ENCODE measurements at regions not wholly inside any gene's neighbourhood (a gene's known extent, or its start where the extent isn't known, plus 50 kb on each side); places are given as distances from the start of the nearest gene placed in this dataset.

DNA sequence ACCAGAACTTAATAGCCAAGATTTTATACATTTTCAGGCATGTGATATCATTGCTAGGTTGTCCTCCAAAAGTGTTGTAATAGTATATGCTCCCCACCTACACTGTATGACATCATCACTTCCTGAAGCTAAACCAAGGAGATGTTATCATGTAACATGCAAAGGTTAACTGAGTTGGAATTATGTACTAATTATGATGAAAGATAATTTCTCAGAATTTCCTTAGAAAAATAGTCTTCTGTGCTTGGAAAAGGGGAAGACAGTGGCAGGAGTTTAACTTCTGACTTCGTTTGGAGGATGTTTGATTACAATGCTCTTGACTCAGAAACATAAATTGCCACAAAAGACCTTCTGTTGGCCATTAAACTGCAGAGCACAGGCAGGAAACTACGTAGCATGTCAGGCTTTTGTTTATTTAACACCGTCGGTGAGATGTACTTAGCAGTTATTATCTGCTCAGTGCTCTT lies 83.6 kb upstream of the GUCY1A1 start:
- Mint-ChIP-seq H3K36me3 (no peaks in the 10 kb centered on the region), H3K27me3 (ENCODE audit: insufficient read depth, low read depth) (no peaks in the 10 kb centered on the region), H3K4me3 (no peak overlapping the region), H3K27ac (no peak overlapping the region), H3K4me1 (no peaks in the 10 kb centered on the region), H3K9me3 (no peaks in the 10 kb centered on the region)
- Histone ChIP-seq H3K27me3 (no peaks in the 10 kb centered on the region), H3K4me2 (no peak overlapping the region), H3K4me1 (no peaks in the 10 kb centered on the region), H4K20me1 (ENCODE audit: low read depth) (no peaks in the 10 kb centered on the region), H2AFZ (replicated peaks) (no peak overlapping the region), H3K9ac (no peak overlapping the region), H3F3A (ENCODE audit: low read depth) (no peaks in the 10 kb centered on the region), H3K36me3 (no peaks in the 10 kb centered on the region), H3K9me3 (ENCODE audit: low read depth) (no peaks in the 10 kb centered on the region), H3K79me2 (ENCODE audit: low read depth) (no peaks in the 10 kb centered on the region), H3K4me3 (no peak overlapping the region), H3K27ac (no peak overlapping the region)
- DNase-seq (ENCODE audit: low spot score) = no peak
- TF ChIP-seq, protein P1, sequence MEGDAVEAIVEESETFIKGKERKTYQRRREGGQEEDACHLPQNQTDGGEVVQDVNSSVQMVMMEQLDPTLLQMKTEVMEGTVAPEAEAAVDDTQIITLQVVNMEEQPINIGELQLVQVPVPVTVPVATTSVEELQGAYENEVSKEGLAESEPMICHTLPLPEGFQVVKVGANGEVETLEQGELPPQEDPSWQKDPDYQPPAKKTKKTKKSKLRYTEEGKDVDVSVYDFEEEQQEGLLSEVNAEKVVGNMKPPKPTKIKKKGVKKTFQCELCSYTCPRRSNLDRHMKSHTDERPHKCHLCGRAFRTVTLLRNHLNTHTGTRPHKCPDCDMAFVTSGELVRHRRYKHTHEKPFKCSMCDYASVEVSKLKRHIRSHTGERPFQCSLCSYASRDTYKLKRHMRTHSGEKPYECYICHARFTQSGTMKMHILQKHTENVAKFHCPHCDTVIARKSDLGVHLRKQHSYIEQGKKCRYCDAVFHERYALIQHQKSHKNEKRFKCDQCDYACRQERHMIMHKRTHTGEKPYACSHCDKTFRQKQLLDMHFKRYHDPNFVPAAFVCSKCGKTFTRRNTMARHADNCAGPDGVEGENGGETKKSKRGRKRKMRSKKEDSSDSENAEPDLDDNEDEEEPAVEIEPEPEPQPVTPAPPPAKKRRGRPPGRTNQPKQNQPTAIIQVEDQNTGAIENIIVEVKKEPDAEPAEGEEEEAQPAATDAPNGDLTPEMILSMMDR (IDR thresholded peaks at IDR 0.05) = no peak
- TF ChIP-seq EZH2phosphoT487 (IDR thresholded peaks at IDR 0.05) = no peak
- no peak for TF ChIP-seq EZH2 (IDR thresholded peaks at IDR 0.05)

DNA sequence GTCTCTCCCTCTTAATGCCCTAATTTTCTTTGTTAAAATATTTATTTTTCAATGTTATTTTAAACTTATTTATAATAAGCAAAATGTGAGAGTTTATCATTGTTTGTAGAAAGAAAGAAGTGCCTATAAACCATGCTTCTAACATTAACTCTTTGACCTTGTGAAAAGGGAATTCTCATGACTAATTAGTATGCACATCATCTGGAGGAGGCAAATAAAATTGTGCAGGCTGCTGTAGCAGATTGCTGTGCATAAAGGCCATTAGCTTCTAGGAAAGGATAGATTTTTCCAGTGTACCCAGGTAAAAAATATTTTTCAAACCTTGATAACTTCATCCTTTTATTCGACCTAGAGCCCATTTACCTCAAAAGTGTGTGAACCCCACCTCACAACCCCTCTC lies 84.6 kb upstream of the GUCY1A1 start:
- H3K9me3 Mint-ChIP-seq = no peaks in the 10 kb centered on the region

DNA sequence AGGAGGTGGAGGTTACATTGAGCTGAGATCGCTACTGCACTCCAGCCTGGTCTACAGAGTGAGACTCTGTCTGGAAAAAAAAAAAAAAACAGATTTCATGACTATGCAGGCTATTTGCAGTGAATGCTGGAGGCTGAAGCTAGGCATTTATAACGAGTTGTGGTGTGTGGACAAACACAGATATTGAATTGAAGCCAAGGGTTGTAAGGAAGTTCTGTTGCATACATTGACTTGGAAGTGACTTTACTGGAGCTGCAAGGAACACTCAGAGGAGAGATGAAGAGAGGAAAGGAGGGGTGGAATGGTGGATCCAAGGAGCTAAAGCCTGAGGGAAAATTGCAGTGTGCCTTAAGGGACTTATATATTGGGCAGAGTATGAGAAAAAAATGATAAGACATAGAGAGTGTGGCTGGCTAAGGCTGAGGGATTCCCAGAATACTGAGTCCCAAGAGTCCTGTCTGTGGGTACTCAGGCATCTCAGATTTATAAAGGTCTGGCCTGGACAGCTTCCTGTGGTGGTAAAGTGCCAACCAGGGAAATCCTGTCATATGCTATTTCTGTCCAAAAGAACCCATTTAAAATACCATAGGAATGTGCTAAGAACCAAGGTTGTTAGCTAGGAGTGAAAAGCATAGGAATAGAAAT lies 87.8 kb upstream of the GUCY1A1 start:
- no peaks in the 10 kb centered on the region for H3K4me1 ChIP-seq
- no peak overlapping the region for H2AFZ ChIP-seq (replicated peaks)
- Mint-ChIP-seq H3K27me3 (ENCODE audit: insufficient read depth, low read depth) (no peaks in the 10 kb centered on the region), H3K36me3 (no peaks in the 10 kb centered on the region), H3K9me3 (no peaks in the 10 kb centered on the region), H3K27ac (no peak overlapping the region), H3K4me3 (no peak overlapping the region), H3K4me1 (no peaks in the 10 kb centered on the region)
- H4K20me1 ChIP-seq (ENCODE audit: low read depth) = no peaks in the 10 kb centered on the region
- TF ChIP-seq, protein P1 (IDR thresholded peaks at IDR 0.05) = no peak
- TF ChIP-seq EZH2 (IDR thresholded peaks at IDR 0.05) (no peak), EZH2phosphoT487 (IDR thresholded peaks at IDR 0.05) (no peak)
- no peak overlapping the region for H3K4me3 ChIP-seq
- no peak overlapping the region for H3K9ac ChIP-seq
- H3K27me3 ChIP-seq = no peaks in the 10 kb centered on the region
- H3K4me2 ChIP-seq = no peak overlapping the region
- no peak for DNase-seq (ENCODE audit: low spot score)
- H3K27ac ChIP-seq = no peak overlapping the region
- H3F3A ChIP-seq (ENCODE audit: low read depth) = no peaks in the 10 kb centered on the region
- no peaks in the 10 kb centered on the region for H3K36me3 ChIP-seq
- H3K79me2 ChIP-seq (ENCODE audit: low read depth) = no peaks in the 10 kb centered on the region
- no peaks in the 10 kb centered on the region for H3K9me3 ChIP-seq (ENCODE audit: low read depth)

More for the DNA sequence above, 84.6 kb upstream of the GUCY1A1 start:
- no peaks in the 10 kb centered on the region for H3K4me1 Mint-ChIP-seq
- H3K27ac ChIP-seq = no peak overlapping the region
- H3K9me3 ChIP-seq (ENCODE audit: low read depth) = no peaks in the 10 kb centered on the region
- no peaks in the 10 kb centered on the region for H3F3A ChIP-seq (ENCODE audit: low read depth)
- no peak overlapping the region for H3K4me3 ChIP-seq
- no peaks in the 10 kb centered on the region for H4K20me1 ChIP-seq (ENCODE audit: low read depth)
- no peak overlapping the region for H3K4me3 Mint-ChIP-seq
- H3K27me3 Mint-ChIP-seq (ENCODE audit: insufficient read depth, low read depth) = no peaks in the 10 kb centered on the region
- no peak overlapping the region for H3K4me2 ChIP-seq
- no peak for DNase-seq (ENCODE audit: low spot score)
- no peak overlapping the region for H3K27ac Mint-ChIP-seq
- H3K4me1 ChIP-seq = no peaks in the 10 kb centered on the region
- H3K36me3 ChIP-seq = no peaks in the 10 kb centered on the region
- no peak overlapping the region for H2AFZ ChIP-seq (replicated peaks)
- TF ChIP-seq EZH2 (IDR thresholded peaks at IDR 0.05) (no peak), EZH2phosphoT487 (IDR thresholded peaks at IDR 0.05) (no peak)
- TF ChIP-seq, protein P1 (IDR thresholded peaks at IDR 0.05) = no peak
- no peaks in the 10 kb centered on the region for H3K79me2 ChIP-seq (ENCODE audit: low read depth)
- H3K36me3 Mint-ChIP-seq = no peaks in the 10 kb centered on the region
- no peak overlapping the region for H3K9ac ChIP-seq
- no peaks in the 10 kb centered on the region for H3K27me3 ChIP-seq

All from neural progenitor cell (in vitro differentiated cells).